ENCODE measurements at regions not wholly inside any gene's neighbourhood (a gene's known extent, or its start where the extent isn't known, plus 50 kb on each side); places are given as distances from the start of the nearest gene placed in this dataset.

GRCh38 chr13:106331116-106331515, 204.3 kb downstream of the EFNB2 start:
- TF ChIP-seq, protein P1, sequence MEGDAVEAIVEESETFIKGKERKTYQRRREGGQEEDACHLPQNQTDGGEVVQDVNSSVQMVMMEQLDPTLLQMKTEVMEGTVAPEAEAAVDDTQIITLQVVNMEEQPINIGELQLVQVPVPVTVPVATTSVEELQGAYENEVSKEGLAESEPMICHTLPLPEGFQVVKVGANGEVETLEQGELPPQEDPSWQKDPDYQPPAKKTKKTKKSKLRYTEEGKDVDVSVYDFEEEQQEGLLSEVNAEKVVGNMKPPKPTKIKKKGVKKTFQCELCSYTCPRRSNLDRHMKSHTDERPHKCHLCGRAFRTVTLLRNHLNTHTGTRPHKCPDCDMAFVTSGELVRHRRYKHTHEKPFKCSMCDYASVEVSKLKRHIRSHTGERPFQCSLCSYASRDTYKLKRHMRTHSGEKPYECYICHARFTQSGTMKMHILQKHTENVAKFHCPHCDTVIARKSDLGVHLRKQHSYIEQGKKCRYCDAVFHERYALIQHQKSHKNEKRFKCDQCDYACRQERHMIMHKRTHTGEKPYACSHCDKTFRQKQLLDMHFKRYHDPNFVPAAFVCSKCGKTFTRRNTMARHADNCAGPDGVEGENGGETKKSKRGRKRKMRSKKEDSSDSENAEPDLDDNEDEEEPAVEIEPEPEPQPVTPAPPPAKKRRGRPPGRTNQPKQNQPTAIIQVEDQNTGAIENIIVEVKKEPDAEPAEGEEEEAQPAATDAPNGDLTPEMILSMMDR (IDR thresholded peaks at IDR 0.05), result no peak
- TF ChIP-seq EP300 (IDR thresholded peaks at IDR 0.05), result no peak
- no peak for TF ChIP-seq POLR2A (IDR thresholded peaks at IDR 0.05; ENCODE audit: low read depth)

All from esophagus muscularis mucosa (tissue), 4 donors.